ENCODE measurements at regions not wholly inside any gene's neighbourhood (a gene's known extent, or its start where the extent isn't known, plus 50 kb on each side); places are given as distances from the start of the nearest gene placed in this dataset.
"Not testable (repeated sequence)": the region's sequence is repeated elsewhere in the genome, so short reads cannot be mapped to it uniquely, and the experiment has no call there.

DNA sequence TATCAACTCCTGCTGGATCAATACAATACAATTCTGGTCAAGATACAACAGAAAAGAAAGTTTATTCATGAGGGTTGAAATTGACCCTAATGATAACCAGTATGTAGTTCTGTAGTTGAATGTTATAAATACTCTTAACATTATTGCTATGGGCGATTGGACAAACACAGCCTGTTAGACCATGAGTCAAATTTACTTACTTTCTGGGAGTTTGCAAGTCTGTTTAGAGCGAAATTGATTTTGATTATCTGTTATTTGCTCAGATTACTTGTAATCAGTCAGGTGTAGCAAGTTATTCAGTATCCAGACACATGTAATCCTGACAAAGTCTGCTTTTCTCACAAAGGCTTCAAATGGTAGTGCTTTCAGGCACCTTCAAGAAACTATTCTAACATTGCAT is 216.6 kb upstream of the B3GALT2 start:
- intact Hi-C loops (cut with DNase I), result no loop called here
- DNase-seq (no peak), ATAC-seq (no peak)

DNA sequence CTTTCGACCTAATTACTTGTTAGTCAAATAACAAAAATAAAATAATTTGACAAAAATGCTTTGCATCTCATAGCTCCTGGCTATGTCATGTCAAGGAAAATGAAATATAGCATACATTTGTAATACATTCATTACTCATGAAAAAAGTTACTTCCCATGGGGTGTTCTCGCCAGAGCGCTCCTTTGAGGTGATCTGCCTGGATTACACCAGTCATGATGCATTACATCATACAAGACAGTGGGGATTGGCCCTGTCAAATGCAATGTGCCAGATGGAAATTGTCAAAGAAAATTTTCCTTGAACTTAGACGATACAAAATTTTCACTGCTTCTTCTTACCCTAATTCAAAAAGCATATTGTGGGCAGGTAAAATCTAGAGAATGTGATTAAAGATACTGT is 215.6 kb upstream of the B3GALT2 start:
- intact Hi-C loops (cut with DNase I), result no loop called here
- DNase-seq, result no peak
- no peak for ATAC-seq

- intact Hi-C loops (cut with DNase I), result no loop called here
- ATAC-seq (no peak), DNase-seq (no peak)
These were observed 207.9 kb upstream of the B3GALT2 start for GRCh38 chr1:193394336-193394735.

GRCh38 chr1:193392686-193393085 is 206.3 kb upstream of the B3GALT2 start:
- intact Hi-C loops (cut with DNase I), result no loop called here
- DNase-seq (no peak), ATAC-seq (no peak)

DNA sequence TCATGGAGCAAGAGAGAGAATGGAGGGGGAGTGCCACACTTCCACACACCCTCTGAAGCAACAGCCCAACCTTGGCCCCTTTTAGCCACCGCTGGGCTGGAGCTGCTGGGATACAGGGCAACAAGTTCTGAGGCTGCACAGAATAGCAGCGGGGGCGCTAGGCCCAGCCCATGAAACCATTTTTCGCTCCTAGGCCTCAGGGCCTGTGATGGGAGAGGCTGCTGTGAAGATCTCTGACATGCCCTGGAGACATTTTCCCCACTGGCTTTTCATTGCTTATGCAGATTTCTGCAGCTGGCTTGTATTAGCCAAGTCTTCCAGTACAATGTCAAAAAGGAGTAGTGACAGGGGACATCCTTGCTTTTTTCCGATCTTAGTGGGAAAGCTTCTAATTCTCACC is 202.3 kb upstream of the B3GALT2 start:
- no peak for ATAC-seq
- intact Hi-C loops (cut with DNase I), result no loop called here
- DNase-seq, result no peak

- DNase-seq (no peak), ATAC-seq (no peak)
- intact Hi-C loops (cut with DNase I), result no loop called here
These were observed 201.8 kb upstream of the B3GALT2 start for GRCh38 chr1:193388165-193388564.

GRCh38 chr1:193387406-193387805 is 201.0 kb upstream of the B3GALT2 start:
- intact Hi-C loops (cut with DNase I), result no loop called here
- ATAC-seq (no peak), DNase-seq (no peak)

GRCh38 chr1:193378451-193378850 is 192.0 kb upstream of the B3GALT2 start:
- DNase-seq; ATAC-seq; intact Hi-C loops (cut with DNase I): not testable (repeated sequence)

DNA sequence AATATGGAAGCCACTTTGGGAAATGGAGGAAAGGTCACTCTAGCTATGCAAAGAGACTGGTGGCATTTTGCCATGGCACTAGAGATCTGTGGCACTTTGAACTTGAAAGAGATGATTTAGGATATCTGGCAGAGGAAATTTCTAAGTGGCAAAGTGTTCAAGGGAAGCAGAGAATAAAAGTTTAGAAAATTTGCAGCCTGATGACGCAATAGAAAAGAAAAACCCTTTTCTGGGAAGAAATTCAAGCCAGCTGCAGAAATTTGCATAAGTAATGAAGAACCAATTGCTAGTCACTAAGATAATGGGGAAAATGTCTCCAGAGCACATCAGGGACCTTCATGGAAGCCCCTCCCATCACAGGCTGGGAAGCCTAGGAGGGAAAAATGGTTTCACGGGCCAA is 191.1 kb upstream of the B3GALT2 start:
- DNase-seq (no peak), ATAC-seq (no peak)
- intact Hi-C loops (cut with DNase I), result no loop called here

DNA sequence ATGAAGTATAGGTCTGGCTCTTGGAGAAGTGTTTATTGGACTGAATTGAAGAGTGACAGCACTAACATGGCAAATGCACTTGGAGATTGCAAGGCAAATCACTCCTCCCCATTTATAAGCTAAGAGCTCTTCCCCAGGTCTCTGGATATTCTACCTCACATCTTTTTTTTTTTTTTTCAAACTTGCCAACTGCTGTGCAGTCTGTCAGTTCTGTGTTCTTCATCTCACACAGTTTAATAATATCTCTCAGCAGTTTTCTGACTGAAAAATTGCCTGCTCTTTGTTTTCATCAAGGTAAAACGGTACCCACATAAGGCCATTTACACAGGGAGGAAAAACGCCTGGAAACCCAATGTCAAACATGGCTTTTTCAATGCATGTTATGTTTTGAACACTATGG is 186.1 kb upstream of the B3GALT2 start:
- intact Hi-C loops (cut with DNase I), result no loop called here
- DNase-seq (no peak), ATAC-seq (no peak)

DNA sequence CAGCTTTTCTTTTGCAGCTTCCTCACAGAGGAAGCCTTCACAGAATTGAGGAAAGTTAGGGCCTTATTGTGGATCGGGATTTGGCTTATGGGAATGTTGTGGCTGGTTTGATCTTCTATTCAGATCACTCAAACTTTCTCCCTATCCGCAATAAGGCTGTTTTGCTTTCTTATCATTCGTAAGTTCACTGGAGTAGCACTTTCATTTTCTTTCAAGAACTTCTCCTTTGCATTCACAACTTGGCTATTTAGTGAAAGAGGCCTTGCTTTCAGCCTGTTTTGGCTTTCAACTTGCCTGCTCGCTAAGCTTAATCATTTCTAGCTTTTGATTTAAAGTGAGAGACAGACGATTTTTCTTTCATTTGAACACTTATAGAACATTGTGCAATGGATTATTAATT is 181.9 kb upstream of the B3GALT2 start:
- DNase-seq (no peak), ATAC-seq (no peak)
- intact Hi-C loops (cut with DNase I), result no loop called here

GRCh38 chr1:193367863-193368262 is 181.4 kb upstream of the B3GALT2 start:
- ATAC-seq (no peak), DNase-seq (no peak)
- intact Hi-C loops (cut with DNase I), result no loop called here

DNA sequence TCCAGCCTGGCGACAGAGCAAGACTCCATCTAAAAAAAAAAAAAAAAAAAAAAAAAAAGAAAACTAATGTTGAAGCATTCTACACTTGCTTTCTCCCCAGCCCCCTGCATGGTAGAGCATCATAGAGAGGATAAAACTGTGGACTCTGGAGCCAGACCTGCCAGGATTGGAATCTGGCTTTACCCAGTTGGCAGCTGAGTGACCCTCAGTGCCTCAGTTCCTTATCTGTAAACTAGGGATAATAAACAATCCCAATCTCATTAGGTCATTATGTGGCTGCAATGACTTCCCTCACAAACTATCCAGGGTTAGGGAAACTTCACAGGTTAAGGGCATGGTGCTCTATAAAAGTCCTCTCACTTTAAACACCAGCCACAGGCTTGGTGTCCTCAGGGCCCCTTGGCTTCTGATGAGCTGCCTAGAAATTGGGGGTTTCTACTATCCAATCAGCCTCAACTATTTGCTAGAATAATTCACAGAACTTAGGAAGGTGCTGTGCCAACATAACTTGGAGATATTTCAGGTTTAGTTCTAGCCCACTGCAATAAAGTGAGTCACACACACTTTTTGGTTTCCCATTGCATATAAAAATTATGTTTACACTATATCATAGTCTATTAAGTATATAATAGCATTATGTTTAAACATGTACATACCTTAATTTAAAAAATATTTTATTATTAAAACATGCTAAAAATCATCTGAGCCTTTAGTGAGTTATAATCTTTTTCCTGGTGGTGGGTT is 180.5 kb upstream of the B3GALT2 start:
- ATAC-seq (no peak), DNase-seq (no peak)
- intact Hi-C loops (cut with DNase I), result no loop called here

- intact Hi-C loops (cut with DNase I), result no loop called here
- ATAC-seq (no peak), DNase-seq (no peak)
These were observed 179.6 kb upstream of the B3GALT2 start for GRCh38 chr1:193365966-193366365.

- ATAC-seq (no peak), DNase-seq (no peak)
- intact Hi-C loops (cut with DNase I), result no loop called here
These were observed 173.2 kb upstream of the B3GALT2 start for GRCh38 chr1:193359631-193360030.

DNA sequence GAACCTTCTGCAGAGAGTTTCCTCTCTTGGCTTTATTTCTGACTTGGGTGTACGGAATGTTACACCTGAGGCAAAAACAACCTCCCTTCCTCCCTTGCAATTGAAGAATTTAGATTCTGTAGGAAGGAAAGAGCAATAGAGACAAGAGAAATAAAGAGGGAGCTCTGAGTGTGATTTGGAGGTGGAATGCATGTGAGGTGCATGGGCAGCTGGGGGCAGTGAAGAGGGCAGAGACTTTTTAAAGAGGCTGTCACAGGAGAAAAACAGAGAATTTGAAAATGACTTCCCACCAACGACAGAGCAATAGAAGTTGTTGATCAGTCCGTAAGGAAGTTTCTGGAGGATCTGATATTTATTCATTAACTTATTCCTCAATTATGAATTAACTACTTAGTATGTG is 172.0 kb upstream of the B3GALT2 start:
- intact Hi-C loops (cut with DNase I), result no loop called here
- ATAC-seq (no peak), DNase-seq (no peak)

- ATAC-seq, result peak; percentile 61 to 92
- intact Hi-C loops (cut with DNase I), result no loop called here
- peak; percentile 30 for DNase-seq
These were observed 169.8 kb upstream of the B3GALT2 start for GRCh38 chr1:193356249-193356648.

- intact Hi-C loops (cut with DNase I), result no loop called here
- no peak for DNase-seq
- no peak for ATAC-seq
These were observed 169.2 kb upstream of the B3GALT2 start for GRCh38 chr1:193355626-193356025.

- intact Hi-C loops (cut with DNase I), result no loop called here
- ATAC-seq, result no peak
- DNase-seq, result no peak
These were observed 168.8 kb upstream of the B3GALT2 start for GRCh38 chr1:193355178-193355577.

GRCh38 chr1:193348769-193349535 is 162.5 kb upstream of the B3GALT2 start:
- no peak for DNase-seq
- ATAC-seq, result no peak
- intact Hi-C loops (cut with DNase I), result no loop called here

All from left cardiac atrium (tissue), 4 donors.